Kidney epithelial cell (primary cell): ENCODE measurements at regions not wholly inside any gene's neighbourhood (a gene's known extent, or its start where the extent isn't known, plus 50 kb on each side); places are given as distances from the start of the nearest gene placed in this dataset.

Source experiments
- DNase-seq: peaks from one replicate; pipeline ENCODE4 v3.0.0-alpha.2; 2010; ENCODE audit warnings: low read depth
- H3K27me3 ChIP-seq: 2 replicates; pipeline ENCODE4 v1.6.0; 2011; ENCODE audit warnings: low read length; ENCODE audit not compliant: control insufficient read depth, insufficient read depth
- H3K36me3 ChIP-seq: 2 replicates; pipeline ENCODE4 v1.5.1; 2011; ENCODE audit warnings: low read length; ENCODE audit not compliant: control insufficient read depth, insufficient read depth
- H3K4me3 ChIP-seq: 2 replicates; pipeline ENCODE4 v1.5.1; 2011; ENCODE audit warnings: low read depth, mild to moderate bottlenecking, control low read depth, low read length
- CTCF ChIP-seq: IDR thresholded peaks from 2 replicates; pipeline ENCODE4 v1.5.1; 2011; ENCODE audit warnings: mild to moderate bottlenecking, moderate library complexity, low read length, control low read depth, inconsistent platforms; ENCODE audit not compliant: insufficient read depth, poor library complexity, severe bottlenecking

- no peak for TF ChIP-seq CTCF
- H3K36me3 ChIP-seq, result no peaks in the 10 kb centered on the region
- no peak for DNase-seq
- no peak overlapping the region for H3K4me3 ChIP-seq
- no peaks in the 10 kb centered on the region for H3K27me3 ChIP-seq
Measured at GRCh38 chr5:97375959-97376358, 192.9 kb upstream of the RIOK2 start.

GRCh38 chr5:97377582-97377981 lies 194.5 kb upstream of the RIOK2 start:
- no peak for DNase-seq

GRCh38 chr5:97383996-97384395 lies 200.9 kb upstream of the RIOK2 start:
- TF ChIP-seq CTCF, result no peak
- no peaks in the 10 kb centered on the region for H3K27me3 ChIP-seq
- no peak for DNase-seq

More at GRCh38 chr5:97377582-97377981, 194.5 kb upstream of the RIOK2 start:
- Histone ChIP-seq H3K4me3 (no peak overlapping the region), H3K27me3 (no peaks in the 10 kb centered on the region), H3K36me3 (no peaks in the 10 kb centered on the region)
- TF ChIP-seq CTCF, result no peak

GRCh38 chr5:97388794-97389193 lies 205.7 kb upstream of the RIOK2 start:
- no peak for TF ChIP-seq CTCF
- no peaks in the 10 kb centered on the region for H3K36me3 ChIP-seq
- DNase-seq, result no peak
- H3K4me3 ChIP-seq, result no peak overlapping the region
- H3K27me3 ChIP-seq, result no peaks in the 10 kb centered on the region

More at GRCh38 chr5:97383996-97384395, 200.9 kb upstream of the RIOK2 start:
- H3K4me3 ChIP-seq, result no peak overlapping the region
- H3K36me3 ChIP-seq, result no peaks in the 10 kb centered on the region

GRCh38 chr5:97400537-97400936 lies 217.5 kb upstream of the RIOK2 start:
- no peak for DNase-seq
- H3K4me3 ChIP-seq, result no peak overlapping the region
- H3K36me3 ChIP-seq, result no peaks in the 10 kb centered on the region
- H3K27me3 ChIP-seq, result no peaks in the 10 kb centered on the region
- TF ChIP-seq CTCF, result no peak

- Histone ChIP-seq H3K27me3 (no peaks in the 10 kb centered on the region), H3K36me3 (no peaks in the 10 kb centered on the region), H3K4me3 (no peak overlapping the region)
- DNase-seq, result no peak
- no peak for TF ChIP-seq CTCF
Measured at GRCh38 chr5:97405941-97406340, 222.9 kb upstream of the RIOK2 start.
